Neuronal stem cell (in vitro differentiated cells): ENCODE measurements at regions not wholly inside any gene's neighbourhood (a gene's known extent, or its start where the extent isn't known, plus 50 kb on each side); places are given as distances from the start of the nearest gene placed in this dataset.

Experiments used
- DNase-seq: peaks from one replicate; pipeline ENCODE4 v3.0.0-alpha.2; 2013; ENCODE audit warnings: low spot score
- H2AFZ ChIP-seq: one replicate; pipeline ENCODE4 v1.6.1; 2013; ENCODE audit warnings: mild to moderate bottlenecking, low read length, inconsistent platforms
- H2AK5ac ChIP-seq: 2 replicates; pipeline ENCODE4 v1.6.1; 2013; ENCODE audit warnings: low read depth, mild to moderate bottlenecking, inconsistent platforms, low read length, moderate library complexity, mixed read lengths
- H2BK120ac ChIP-seq: 2 replicates; pipeline ENCODE4 v1.6.1; 2013; ENCODE audit warnings: low read depth, mild to moderate bottlenecking, inconsistent platforms, low read length, moderate library complexity, mixed read lengths
- H2BK12ac ChIP-seq: one replicate; pipeline ENCODE4 v1.6.1; 2013; ENCODE audit warnings: low read length, inconsistent platforms
- H2BK15ac ChIP-seq: 2 replicates; pipeline ENCODE4 v1.6.1; 2013; ENCODE audit warnings: mild to moderate bottlenecking, low read length, inconsistent platforms, mixed read lengths
- H2BK5ac ChIP-seq: one replicate; pipeline ENCODE4 v1.6.1; 2013; ENCODE audit warnings: inconsistent platforms, mild to moderate bottlenecking, low read length, moderate library complexity
- H3K14ac ChIP-seq: one replicate; pipeline ENCODE4 v1.6.1; 2013; ENCODE audit warnings: low read length, inconsistent platforms
- H3K18ac ChIP-seq: 2 replicates; pipeline ENCODE4 v1.6.1; 2013; ENCODE audit warnings: low read length, inconsistent platforms
- H3K23ac ChIP-seq: 2 replicates; pipeline ENCODE4 v1.6.1; 2013; ENCODE audit warnings: low read depth, mild to moderate bottlenecking, mixed read lengths, low read length, inconsistent platforms; ENCODE audit not compliant: poor library complexity
- H3K27ac ChIP-seq: replicated peaks from 3 replicates; pipeline ENCODE4 v1.5.1; 2013; ENCODE audit warnings: low read length, inconsistent platforms
- H3K27me3 ChIP-seq, 3 experiments: 2 replicates each; pipeline ENCODE4 v1.6.1; 2013; ENCODE audit warnings: low read length in 3 of 3, mild to moderate bottlenecking in 2 of 3, inconsistent platforms in 1 of 3, low read depth in 1 of 3, mixed read lengths in 1 of 3, moderate library complexity in 1 of 3; ENCODE audit not compliant: control insufficient read depth in 3 of 3, insufficient read depth in 3 of 3
- H3K36me3 ChIP-seq, 2 donors: replicated peaks in 1 of 2; 2 replicates each; pipeline ENCODE4 v1.6.1; 2013; ENCODE audit warnings: low read length in 2 of 2; ENCODE audit not compliant: control insufficient read depth in 2 of 2, insufficient read depth in 2 of 2
- H3K4ac ChIP-seq: 2 replicates; pipeline ENCODE4 v1.6.1; 2013; ENCODE audit warnings: inconsistent platforms, mild to moderate bottlenecking, low read length, moderate library complexity
- H3K4me1 ChIP-seq, 2 donors: 1 replicate in 1 of 2; 2 replicates in 1 of 2; pipeline ENCODE4 v1.6.1; 2013; ENCODE audit warnings: low read length in 2 of 2, low read depth in 1 of 2; ENCODE audit not compliant: control insufficient read depth in 2 of 2, insufficient read depth in 1 of 2
- H3K4me2 ChIP-seq: one replicate; pipeline ENCODE4 v1.6.1; 2013; ENCODE audit warnings: mild to moderate bottlenecking, low read length, inconsistent platforms; ENCODE audit not compliant: insufficient read depth, poor library complexity, severe bottlenecking
- H3K4me3 ChIP-seq, 2 donors: 2 replicates each; pipeline ENCODE4 v1.5.1; 2013; ENCODE audit warnings: low read length in 2 of 2, mild to moderate bottlenecking in 2 of 2, inconsistent platforms in 1 of 2, moderate library complexity in 1 of 2
- H3K79me1 ChIP-seq: one replicate; pipeline ENCODE4 v1.6.1; 2013; ENCODE audit warnings: low read depth, mild to moderate bottlenecking, inconsistent platforms, low read length, moderate library complexity
- H3K9ac ChIP-seq: one replicate; pipeline ENCODE4 v1.6.1; 2013; ENCODE audit warnings: mild to moderate bottlenecking, low read depth, low read length, inconsistent platforms; ENCODE audit not compliant: poor library complexity
- H3K9me3 ChIP-seq, 2 donors: replicated peaks in 1 of 2; 2 replicates each; pipeline versions ENCODE3 to v1.6.1; 2013; ENCODE audit warnings: low read length in 2 of 2, mild to moderate bottlenecking in 2 of 2, inconsistent platforms in 1 of 2, low read depth in 1 of 2, mixed read lengths in 1 of 2, moderate library complexity in 1 of 2; ENCODE audit not compliant: control insufficient read depth in 2 of 2, insufficient read depth in 1 of 2
- H4K8ac ChIP-seq: one replicate; pipeline ENCODE4 v1.6.1; 2013; ENCODE audit warnings: low read depth, mild to moderate bottlenecking, inconsistent platforms, low read length, moderate library complexity
- H4K91ac ChIP-seq: one replicate; pipeline ENCODE4 v1.6.1; 2013; ENCODE audit warnings: low read length, low read depth, mild to moderate bottlenecking, inconsistent platforms; ENCODE audit not compliant: poor library complexity
- WGBS, 2 donors: extraction: QIAGEN DNeasy Blood & Tissue Kit; methylation state at CpG; one replicate each; pipeline ENCODE4 v1.1.7; 2013; ENCODE audit warnings: missing lambda C conversion rate in 2 of 2, mixed read lengths in 1 of 2; ENCODE audit not compliant: insufficient read length in 2 of 2, insufficient replicate concordance in 1 of 2; ENCODE audit errors: extremely low coverage in 2 of 2; 5-methylcytosine and 5-hydroxymethylcytosine counted together

DNA sequence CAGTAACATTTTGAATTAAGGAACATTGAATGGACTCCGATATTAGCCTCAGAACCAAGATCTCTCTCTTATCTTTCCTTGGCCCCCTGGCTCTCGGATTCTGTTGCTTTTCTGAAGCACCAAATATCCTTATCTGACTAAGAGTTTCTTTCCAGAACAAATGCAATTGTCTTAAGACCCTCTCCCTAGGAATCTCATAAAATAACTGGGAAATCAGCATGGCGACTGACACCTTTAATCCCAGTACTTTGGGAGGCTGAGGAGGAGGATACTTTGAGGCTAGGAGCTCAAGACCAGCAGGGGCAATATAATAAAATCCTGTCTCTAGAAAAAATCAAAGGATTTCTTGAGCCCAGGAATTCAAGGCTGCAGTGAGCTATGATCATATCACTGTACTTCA lies 984.5 kb downstream of the HACE1 start:
- no peaks in the 10 kb centered on the region for H3K36me3 ChIP-seq
- H3K79me1 ChIP-seq: no peaks in the 10 kb centered on the region
- H4K8ac ChIP-seq: no peak overlapping the region
- H2BK15ac ChIP-seq: no peak overlapping the region
- no peak overlapping the region for H3K4me3 ChIP-seq
- H3K18ac ChIP-seq: no peak overlapping the region
- H4K91ac ChIP-seq: no peak overlapping the region
- no peak overlapping the region for H2BK120ac ChIP-seq
- peaks cover 0 to 20% of the 10 kb centered on the region in 2 donors for H3K9me3 ChIP-seq
- no peak overlapping the region for H2AK5ac ChIP-seq
- H3K23ac ChIP-seq: no peak overlapping the region
- no peak overlapping the region for H3K4me2 ChIP-seq
- H2AFZ ChIP-seq: peak overlapping the region; percentile 75
- DNase-seq: no peak
- WGBS, 2 donors: no CpG with 5 or more reads among the region's 3 CpGs
- H3K9ac ChIP-seq: no peak overlapping the region
- no peak overlapping the region for H3K27ac ChIP-seq
- H3K27me3 ChIP-seq: no peaks in the 10 kb centered on the region
- no peak overlapping the region for H2BK5ac ChIP-seq
- H3K14ac ChIP-seq: no peak overlapping the region
- no peak overlapping the region for H2BK12ac ChIP-seq
- peaks cover 2 to 34% of the 10 kb centered on the region in 2 donors for H3K4me1 ChIP-seq
- no peak overlapping the region for H3K4ac ChIP-seq

DNA sequence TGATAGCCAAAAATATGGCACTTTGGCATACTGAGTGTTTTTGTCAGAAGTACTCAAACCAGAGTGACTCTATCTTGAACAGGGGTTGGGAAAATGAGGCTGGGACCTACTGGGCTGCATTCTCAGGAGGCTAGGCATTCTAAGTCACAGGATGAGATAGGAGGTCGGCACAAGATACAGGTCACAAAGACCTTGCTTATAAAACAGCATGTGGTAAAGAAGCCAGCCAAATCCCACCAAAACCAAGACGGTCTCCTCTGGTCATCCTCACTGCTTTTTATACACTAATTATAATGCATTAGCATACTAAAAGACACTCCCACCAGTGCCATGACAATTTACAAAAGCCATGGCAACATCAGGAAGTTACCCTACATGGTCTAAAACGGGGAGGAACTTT lies 985.1 kb downstream of the HACE1 start:
- no peak overlapping the region for H2BK120ac ChIP-seq
- H3K36me3 ChIP-seq: no peaks in the 10 kb centered on the region
- no CpG with 5 or more reads among the region's 3 CpGs for WGBS, 2 donors
- no peaks in the 10 kb centered on the region for H3K79me1 ChIP-seq
- H2AFZ ChIP-seq: peak overlapping the region; percentile 75
- no peak overlapping the region for H3K9ac ChIP-seq
- H4K91ac ChIP-seq: no peak overlapping the region
- DNase-seq: no peak
- no peak overlapping the region for H3K4me2 ChIP-seq
- no peak overlapping the region for H2BK5ac ChIP-seq
- H2BK12ac ChIP-seq: no peak overlapping the region
- no peaks in the 10 kb centered on the region for H3K27me3 ChIP-seq
- H2BK15ac ChIP-seq: no peak overlapping the region
- H3K18ac ChIP-seq: no peak overlapping the region
- H4K8ac ChIP-seq: no peak overlapping the region
- peaks cover 2 to 34% of the 10 kb centered on the region in 2 donors for H3K4me1 ChIP-seq
- no peak overlapping the region for H2AK5ac ChIP-seq
- no peak overlapping the region for H3K23ac ChIP-seq
- H3K14ac ChIP-seq: no peak overlapping the region
- no peak overlapping the region for H3K4ac ChIP-seq
- no peak overlapping the region for H3K27ac ChIP-seq
- peaks cover 0 to 14% of the 10 kb centered on the region in 2 donors for H3K9me3 ChIP-seq
- H3K4me3 ChIP-seq: no peak overlapping the region

DNA sequence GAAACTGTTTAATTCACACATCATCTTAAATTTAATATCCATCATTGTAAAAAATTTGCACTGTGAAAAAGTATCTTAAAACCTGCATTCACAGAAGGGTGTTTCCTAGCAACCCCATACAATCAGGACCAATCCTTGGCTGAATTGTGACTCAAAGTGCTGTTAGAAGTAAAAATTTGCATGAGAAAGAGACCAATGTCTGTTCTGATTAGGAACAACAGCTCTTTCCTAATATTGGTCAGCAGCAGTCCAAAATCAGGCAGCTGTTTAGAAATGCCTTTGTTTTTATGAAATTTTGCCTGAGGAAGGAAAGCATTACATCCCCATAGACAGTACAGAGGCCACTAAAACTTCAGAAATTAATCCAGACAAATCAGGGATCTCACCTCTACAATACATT lies 987.0 kb downstream of the HACE1 start:
- Histone ChIP-seq H3K9me3 (no peaks in the 10 kb centered on the region), H3K27ac (no peak overlapping the region), H3K18ac (no peak overlapping the region), H2BK120ac (no peak overlapping the region), H4K91ac (no peak overlapping the region), H2BK12ac (no peak overlapping the region), H3K4me3 (no peak overlapping the region), H3K9ac (no peak overlapping the region), H2BK5ac (no peak overlapping the region), H2BK15ac (no peak overlapping the region), H2AK5ac (no peak overlapping the region), H3K4me2 (no peak overlapping the region), H3K14ac (no peak overlapping the region), H3K23ac (no peak overlapping the region), H3K36me3 (no peaks in the 10 kb centered on the region), H3K27me3 (no peaks in the 10 kb centered on the region), H3K4me1 (peaks cover 2 to 34% of the 10 kb centered on the region in 2 donors), H4K8ac (no peak overlapping the region), H3K79me1 (no peaks in the 10 kb centered on the region), H3K4ac (no peak overlapping the region), H2AFZ (no peak overlapping the region)
- peak; percentile 32 for DNase-seq

DNA sequence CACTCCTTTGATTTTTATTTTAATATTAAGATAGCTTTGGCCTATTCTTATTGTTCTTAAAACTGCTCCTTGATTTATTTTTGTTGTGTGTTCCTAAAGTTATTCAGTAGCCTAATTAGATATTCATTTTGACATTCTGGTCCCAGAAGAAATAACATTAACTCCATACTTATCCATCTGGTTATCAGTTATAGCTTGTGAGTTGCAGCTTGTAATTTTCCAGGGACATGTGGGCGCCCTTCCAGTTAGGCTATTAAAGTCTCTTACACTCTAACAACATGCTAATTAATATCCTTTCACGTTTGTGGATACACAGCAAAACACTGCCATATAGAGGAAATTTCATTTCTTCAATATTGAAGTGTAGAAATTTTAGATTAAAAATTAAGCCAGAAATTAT lies 987.5 kb downstream of the HACE1 start:
- H3K4ac ChIP-seq: no peak overlapping the region
- H3K23ac ChIP-seq: no peak overlapping the region
- H4K8ac ChIP-seq: no peak overlapping the region
- H3K27ac ChIP-seq: no peak overlapping the region
- no peaks in the 10 kb centered on the region for H3K36me3 ChIP-seq
- peaks cover 2 to 34% of the 10 kb centered on the region in 2 donors for H3K4me1 ChIP-seq
- no peaks in the 10 kb centered on the region for H3K79me1 ChIP-seq
- H4K91ac ChIP-seq: no peak overlapping the region
- H3K18ac ChIP-seq: no peak overlapping the region
- H3K14ac ChIP-seq: no peak overlapping the region
- H3K4me3 ChIP-seq: no peak overlapping the region
- WGBS, 2 donors: no CpG with 5 or more reads among the region's 2 CpGs
- no peak overlapping the region for H2BK15ac ChIP-seq
- H2BK120ac ChIP-seq: no peak overlapping the region
- no peak overlapping the region for H2BK5ac ChIP-seq
- no peak overlapping the region for H2AK5ac ChIP-seq
- no peak overlapping the region for H3K4me2 ChIP-seq
- H2AFZ ChIP-seq: peak overlapping the region; percentile 12
- H3K9me3 ChIP-seq: no peaks in the 10 kb centered on the region
- no peak for DNase-seq
- no peak overlapping the region for H3K9ac ChIP-seq
- H2BK12ac ChIP-seq: no peak overlapping the region
- H3K27me3 ChIP-seq: no peaks in the 10 kb centered on the region
